Pulmonary artery endothelial cell (primary cell): ENCODE measurements at regions not wholly inside any gene's neighbourhood (a gene's known extent, or its start where the extent isn't known, plus 50 kb on each side); places are given as distances from the start of the nearest gene placed in this dataset.

Experiments used
- DNase-seq: peaks from one replicate; pipeline ENCODE4 v3.0.0-alpha.2; 2011; ENCODE audit warnings: low read depth, low spot score

GRCh38 chr10:91035650-91036292 is 114.9 kb upstream of the ANKRD1 start:
- no peak for DNase-seq

GRCh38 chr10:91036807-91037411 is 116.0 kb upstream of the ANKRD1 start:
- DNase-seq, result no peak

GRCh38 chr10:91038971-91039370 is 118.1 kb upstream of the ANKRD1 start:
- DNase-seq, result no peak

GRCh38 chr10:91040343-91040742 is 119.5 kb upstream of the ANKRD1 start:
- no peak for DNase-seq

- DNase-seq, result no peak
Measured at GRCh38 chr10:91042069-91042468, 121.2 kb upstream of the ANKRD1 start.

- DNase-seq, result no peak
Measured at GRCh38 chr10:91043173-91043910, 122.5 kb upstream of the ANKRD1 start.

GRCh38 chr10:91046869-91047268 is 126.0 kb upstream of the ANKRD1 start:
- DNase-seq, result no peak

GRCh38 chr10:91048380-91048779 is 127.5 kb upstream of the ANKRD1 start:
- no peak for DNase-seq

GRCh38 chr10:91049296-91049987 is 128.6 kb upstream of the ANKRD1 start:
- DNase-seq, result no peak

- DNase-seq, result no peak
Measured at GRCh38 chr10:91049988-91050360, 129.1 kb upstream of the ANKRD1 start.

- no peak for DNase-seq
Measured at GRCh38 chr10:91050371-91051034, 129.6 kb upstream of the ANKRD1 start.

GRCh38 chr10:91051829-91052228 is 130.9 kb upstream of the ANKRD1 start:
- no peak for DNase-seq

GRCh38 chr10:91054325-91054724 is 133.4 kb upstream of the ANKRD1 start:
- DNase-seq, result peak; percentile 45

- no peak for DNase-seq
Measured at GRCh38 chr10:91061187-91061586, 140.3 kb upstream of the ANKRD1 start.

GRCh38 chr10:91061608-91062007 is 140.7 kb upstream of the ANKRD1 start:
- no peak for DNase-seq

GRCh38 chr10:91062091-91062490 is 141.2 kb upstream of the ANKRD1 start:
- no peak for DNase-seq

GRCh38 chr10:91071786-91072185 is 148.7 kb upstream of the PCGF5 start:
- no peak for DNase-seq

- no peak for DNase-seq
Measured at GRCh38 chr10:91073286-91073979, 147.0 kb upstream of the PCGF5 start.

GRCh38 chr10:91076991-91077548 is 143.4 kb upstream of the PCGF5 start:
- DNase-seq, result no peak

GRCh38 chr10:91077549-91078071 is 142.9 kb upstream of the PCGF5 start:
- peak; percentile 13 for DNase-seq
